HL-60 (cell line): ENCODE measurements at regions not wholly inside any gene's neighbourhood (a gene's known extent, or its start where the extent isn't known, plus 50 kb on each side); places are given as distances from the start of the nearest gene placed in this dataset.

Source experiments
- DNase-seq, 2 experiments: peaks; one replicate each; pipeline ENCODE4 v3.0.0-alpha.2; 2010 to 2020; ENCODE audit warnings: low read depth in 1 of 2, low spot score in 1 of 2
- H3K27ac ChIP-seq: fragments of 250-450 bp; sonication (Bioruptor Pico); replicated peaks from 2 replicates; pipeline ENCODE4 v1.5.1; 2020; ENCODE audit warnings: mild to moderate bottlenecking, moderate library complexity
- H3K27me3 ChIP-seq: fragments of 250-450 bp; sonication (Bioruptor Pico); 2 replicates; pipeline ENCODE4 v1.5.1; 2021; ENCODE audit warnings: mild to moderate bottlenecking, moderate library complexity; ENCODE audit not compliant: insufficient read depth, poor library complexity, severe bottlenecking
- H3K4me3 ChIP-seq: replicated peaks from 2 replicates; pipeline ENCODE4 v1.5.1; 2011; ENCODE audit warnings: mild to moderate bottlenecking, control low read depth, low read length; ENCODE audit not compliant: insufficient read depth
- CTCF ChIP-seq: IDR thresholded peaks from one replicate; pipeline ENCODE4 v1.5.1; 2011; ENCODE audit warnings: low read length, control low read depth, inconsistent platforms; ENCODE audit not compliant: insufficient read depth
- GABPA ChIP-seq: IDR thresholded peaks from 2 replicates; pipeline ENCODE4 v1.6.1; 2012; ENCODE audit warnings: low read depth
- POLR2AphosphoS5 ChIP-seq: IDR thresholded peaks from 2 replicates; pipeline ENCODE4 v1.6.1; 2012; ENCODE audit warnings: low read depth
- SPI1 ChIP-seq: IDR thresholded peaks from 2 replicates; pipeline ENCODE4 v1.6.1; 2012; ENCODE audit warnings: low read depth, mild to moderate bottlenecking, borderline replicate concordance
- TF ChIP-seq, protein P1 (sequence below): IDR thresholded peaks from 2 replicates; pipeline ENCODE4 v1.6.1; 2012; ENCODE audit warnings: low read depth; ENCODE audit not compliant: insufficient replicate concordance

- no peak for TF ChIP-seq GABPA
- no peak for TF ChIP-seq SPI1
- TF ChIP-seq POLR2AphosphoS5 = no peak
- TF ChIP-seq, protein P1, sequence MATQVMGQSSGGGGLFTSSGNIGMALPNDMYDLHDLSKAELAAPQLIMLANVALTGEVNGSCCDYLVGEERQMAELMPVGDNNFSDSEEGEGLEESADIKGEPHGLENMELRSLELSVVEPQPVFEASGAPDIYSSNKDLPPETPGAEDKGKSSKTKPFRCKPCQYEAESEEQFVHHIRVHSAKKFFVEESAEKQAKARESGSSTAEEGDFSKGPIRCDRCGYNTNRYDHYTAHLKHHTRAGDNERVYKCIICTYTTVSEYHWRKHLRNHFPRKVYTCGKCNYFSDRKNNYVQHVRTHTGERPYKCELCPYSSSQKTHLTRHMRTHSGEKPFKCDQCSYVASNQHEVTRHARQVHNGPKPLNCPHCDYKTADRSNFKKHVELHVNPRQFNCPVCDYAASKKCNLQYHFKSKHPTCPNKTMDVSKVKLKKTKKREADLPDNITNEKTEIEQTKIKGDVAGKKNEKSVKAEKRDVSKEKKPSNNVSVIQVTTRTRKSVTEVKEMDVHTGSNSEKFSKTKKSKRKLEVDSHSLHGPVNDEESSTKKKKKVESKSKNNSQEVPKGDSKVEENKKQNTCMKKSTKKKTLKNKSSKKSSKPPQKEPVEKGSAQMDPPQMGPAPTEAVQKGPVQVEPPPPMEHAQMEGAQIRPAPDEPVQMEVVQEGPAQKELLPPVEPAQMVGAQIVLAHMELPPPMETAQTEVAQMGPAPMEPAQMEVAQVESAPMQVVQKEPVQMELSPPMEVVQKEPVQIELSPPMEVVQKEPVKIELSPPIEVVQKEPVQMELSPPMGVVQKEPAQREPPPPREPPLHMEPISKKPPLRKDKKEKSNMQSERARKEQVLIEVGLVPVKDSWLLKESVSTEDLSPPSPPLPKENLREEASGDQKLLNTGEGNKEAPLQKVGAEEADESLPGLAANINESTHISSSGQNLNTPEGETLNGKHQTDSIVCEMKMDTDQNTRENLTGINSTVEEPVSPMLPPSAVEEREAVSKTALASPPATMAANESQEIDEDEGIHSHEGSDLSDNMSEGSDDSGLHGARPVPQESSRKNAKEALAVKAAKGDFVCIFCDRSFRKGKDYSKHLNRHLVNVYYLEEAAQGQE = no peak
- no peak for TF ChIP-seq CTCF
- Histone ChIP-seq H3K4me3 (no peak overlapping the region), H3K27me3 (no peaks in the 10 kb centered on the region), H3K27ac (no peak overlapping the region)
- DNase-seq = no peak
Measured at GRCh38 chr18:41734917-41735316, 220.1 kb upstream of the PIK3C3 start.

- H3K4me3 ChIP-seq = no peak overlapping the region
- DNase-seq = no peak
- H3K27ac ChIP-seq = no peak overlapping the region
- H3K27me3 ChIP-seq = no peaks in the 10 kb centered on the region
- TF ChIP-seq, protein P1 = no peak
- no peak for TF ChIP-seq POLR2AphosphoS5
- no peak for TF ChIP-seq SPI1
- no peak for TF ChIP-seq GABPA
- no peak for TF ChIP-seq CTCF
Measured at GRCh38 chr18:41732356-41732755, 222.7 kb upstream of the PIK3C3 start.

GRCh38 chr18:41731884-41732283, 223.2 kb upstream of the PIK3C3 start:
- DNase-seq = no peak

DNA sequence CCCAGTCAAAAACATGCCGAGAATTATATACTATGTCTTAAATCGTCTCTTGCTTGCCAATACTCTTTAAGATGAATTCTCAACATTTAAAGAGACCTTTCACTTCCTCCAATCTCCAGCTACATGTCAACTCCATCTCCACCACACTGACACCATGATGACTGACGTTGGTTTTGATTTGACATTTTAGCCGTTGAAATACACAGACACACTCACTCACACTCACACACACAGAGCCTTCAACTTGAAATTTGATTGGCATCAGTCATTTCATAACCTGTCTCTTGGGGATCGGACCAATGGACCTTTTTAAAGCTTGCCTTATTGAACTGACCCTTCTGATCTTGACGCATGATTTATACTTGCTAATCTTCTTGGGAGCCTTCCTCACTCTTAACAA, 230.8 kb upstream of the PIK3C3 start:
- Histone ChIP-seq H3K27ac (no peak overlapping the region), H3K27me3 (no peaks in the 10 kb centered on the region), H3K4me3 (no peak overlapping the region)
- DNase-seq = no peak
- TF ChIP-seq SPI1 (no peak), CTCF (no peak), GABPA (no peak), POLR2AphosphoS5 (no peak)
- TF ChIP-seq, protein P1 = no peak

More at GRCh38 chr18:41731884-41732283, 223.2 kb upstream of the PIK3C3 start:
- Histone ChIP-seq H3K4me3 (no peak overlapping the region), H3K27me3 (no peaks in the 10 kb centered on the region), H3K27ac (no peak overlapping the region)
- TF ChIP-seq GABPA = no peak
